ENCODE measurements at regions not wholly inside any gene's neighbourhood (a gene's known extent, or its start where the extent isn't known, plus 50 kb on each side); places are given as distances from the start of the nearest gene placed in this dataset.

DNA sequence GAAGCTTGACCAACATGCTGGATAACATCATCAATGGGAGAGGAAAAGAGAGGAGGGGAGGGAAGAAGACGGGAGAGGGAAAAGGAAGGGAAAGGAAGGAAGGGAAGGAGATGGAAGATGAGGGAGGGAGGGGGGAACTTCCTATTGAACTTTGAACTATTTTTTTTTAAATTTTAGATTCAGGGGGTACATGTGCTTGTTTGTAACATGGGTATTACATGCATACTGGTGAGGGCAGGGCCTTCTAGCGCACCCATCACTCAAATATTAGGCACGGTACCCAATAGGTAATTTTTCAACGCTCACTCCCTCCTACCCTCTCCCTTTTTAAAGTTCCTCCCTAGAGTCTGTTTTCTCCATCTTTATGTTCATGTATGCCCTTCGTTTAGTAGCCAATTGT is 383.2 kb upstream of the XYLT1 start:
- no peak for DNase-seq (ENCODE audit: low spot score)

DNA sequence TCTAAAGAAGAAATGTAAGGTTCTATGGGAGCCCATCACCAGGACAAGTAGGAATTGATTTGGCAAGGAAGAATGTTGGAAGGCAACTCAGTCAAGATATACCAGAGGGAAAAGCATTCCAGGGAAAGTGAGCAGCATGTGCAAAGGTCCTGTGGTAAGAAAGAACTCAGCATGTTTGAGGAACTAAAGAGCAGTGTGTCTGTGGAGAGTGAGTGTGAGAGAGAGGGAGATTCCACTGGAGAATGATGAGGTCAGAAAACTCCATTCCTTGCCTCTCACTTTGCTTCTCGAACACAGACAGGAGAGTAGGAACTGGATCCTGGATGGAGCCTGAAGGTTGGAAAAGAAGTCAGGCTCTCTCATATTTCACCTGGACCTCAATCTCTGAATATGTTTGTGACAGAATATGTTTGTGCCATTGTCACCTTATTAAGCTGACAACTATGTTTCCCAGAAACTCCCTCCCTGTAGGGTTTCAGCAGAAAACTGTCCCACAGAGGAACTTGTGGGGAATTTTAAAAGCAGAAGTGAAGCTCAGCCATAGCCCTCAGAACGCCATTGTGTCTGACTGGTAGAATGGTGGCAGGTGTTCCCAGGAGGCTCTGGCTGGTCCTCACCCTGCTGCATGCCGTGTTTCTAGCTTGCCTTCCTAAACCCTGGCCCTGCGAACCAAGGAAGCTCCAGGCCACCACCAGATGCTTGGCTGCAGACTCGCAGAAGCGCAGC is 382.4 kb upstream of the XYLT1 start:
- DNase-seq (ENCODE audit: low spot score), result no peak

DNA sequence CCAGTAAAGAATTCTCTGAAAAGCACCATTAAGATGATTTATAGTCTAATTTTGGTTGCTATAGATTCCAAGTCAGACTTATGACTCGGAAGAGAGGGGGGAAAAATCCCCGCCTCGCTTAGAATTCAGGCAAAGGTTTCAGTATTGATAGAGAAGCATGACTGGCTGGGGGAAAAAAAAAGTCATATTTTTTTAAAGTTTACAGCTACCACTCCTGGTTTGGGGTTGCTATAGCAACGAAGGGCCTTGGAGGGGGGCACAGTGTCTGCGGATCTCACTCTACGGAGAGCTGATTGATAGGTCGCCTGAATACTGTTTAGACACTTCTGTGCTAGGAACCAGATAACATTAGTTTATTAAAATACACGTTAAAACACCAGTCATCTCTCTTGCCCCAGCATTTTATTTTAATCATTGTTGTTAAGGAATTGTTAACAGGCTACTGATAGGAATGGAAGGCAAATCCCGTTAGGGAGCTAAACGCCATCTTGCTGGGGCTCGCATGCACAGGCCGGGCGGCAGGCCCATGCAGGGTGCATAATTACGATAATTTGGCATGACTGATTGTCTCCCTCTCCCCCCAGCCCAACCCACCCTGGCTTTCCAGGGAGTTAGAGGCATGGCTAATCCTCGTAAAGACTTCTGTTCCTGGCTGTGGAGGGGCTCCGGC is 380.0 kb upstream of the XYLT1 start:
- DNase-seq (ENCODE audit: low spot score), result no peak

DNA sequence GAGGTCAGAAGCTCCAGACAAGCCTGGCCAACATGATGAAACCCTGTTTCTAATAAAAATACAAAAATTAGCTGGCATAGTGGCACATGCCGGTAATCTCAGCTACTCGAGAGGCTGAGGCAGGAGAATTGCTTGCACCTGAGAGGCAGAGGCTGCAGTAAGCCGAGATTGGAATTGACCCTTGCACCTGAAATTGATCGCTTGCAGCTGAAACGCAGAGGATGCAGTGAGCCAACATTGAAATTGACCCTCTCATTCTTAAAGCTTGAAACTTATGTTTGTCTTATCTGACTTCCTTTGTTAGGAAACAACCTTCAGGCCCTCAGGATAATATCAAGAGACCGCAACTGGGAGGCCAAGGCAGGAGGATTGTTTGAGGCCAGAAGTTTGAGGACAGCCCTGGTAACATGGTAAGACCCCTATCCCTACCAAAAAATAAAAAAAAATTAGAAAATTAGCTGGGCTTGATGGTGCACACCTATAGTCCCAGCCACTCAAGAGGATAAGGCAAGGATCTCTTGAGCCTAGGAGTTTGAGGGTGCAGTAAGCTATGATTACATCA is 376.6 kb upstream of the XYLT1 start:
- DNase-seq (ENCODE audit: low spot score), result no peak

DNA sequence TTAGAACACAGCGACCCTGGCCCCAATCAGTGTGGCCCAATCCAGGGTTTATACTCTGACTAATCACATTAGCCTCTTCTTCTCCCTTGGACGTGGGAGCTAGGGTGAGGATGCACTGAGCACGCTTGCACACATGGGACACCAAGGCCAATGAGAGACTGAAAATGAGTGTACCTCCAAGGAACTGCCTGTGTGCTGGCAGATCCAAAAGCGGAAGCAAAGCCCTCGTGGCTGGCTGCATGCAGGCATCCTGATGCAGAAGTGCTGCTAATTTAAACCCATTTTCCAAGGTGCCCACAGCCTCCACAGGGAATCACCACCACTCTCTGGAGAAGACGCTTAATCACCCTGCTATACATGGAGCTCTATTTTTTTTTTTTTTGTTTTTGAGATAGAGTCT is 375.3 kb upstream of the XYLT1 start:
- no peak for DNase-seq (ENCODE audit: low spot score)

DNA sequence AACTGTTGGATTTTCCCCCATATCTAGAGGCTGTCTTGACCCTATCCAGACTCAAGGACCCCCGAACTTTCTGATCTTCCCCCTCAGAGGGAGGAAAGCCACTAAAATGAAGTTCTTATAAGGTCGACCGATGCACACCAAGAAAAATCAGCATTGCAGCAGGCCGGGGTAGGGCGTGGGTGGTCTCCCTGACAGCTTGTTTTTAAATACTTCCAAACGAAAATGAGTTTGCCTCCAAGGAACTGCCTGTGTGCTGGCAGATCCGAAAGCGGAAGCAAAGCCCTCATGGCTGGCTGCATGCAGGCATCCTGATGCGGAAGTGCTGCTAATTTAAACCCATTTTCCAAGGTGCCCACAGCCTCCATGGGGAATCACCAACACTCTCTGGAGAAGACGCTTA is 374.3 kb upstream of the XYLT1 start:
- DNase-seq (ENCODE audit: low spot score), result no peak

DNA sequence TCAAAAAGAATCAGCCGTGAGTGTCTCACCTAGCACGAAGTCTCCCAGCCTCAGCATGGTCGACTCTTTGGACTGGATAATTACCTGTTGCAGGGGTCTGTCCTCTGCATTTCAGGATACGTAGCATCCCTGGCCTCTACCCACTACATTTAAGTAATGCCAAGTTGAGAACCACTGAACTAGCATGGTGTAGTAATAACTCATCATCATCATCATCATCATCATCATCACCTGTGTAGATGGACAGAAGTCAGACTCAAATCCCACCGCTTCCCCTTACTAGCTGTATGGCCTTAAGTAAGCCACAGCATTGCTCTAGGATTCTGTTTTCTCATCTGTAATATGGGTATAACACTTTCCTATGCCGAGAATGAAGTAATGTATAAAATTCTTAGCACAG is 373.1 kb upstream of the XYLT1 start:
- no peak for DNase-seq (ENCODE audit: low spot score)

DNA sequence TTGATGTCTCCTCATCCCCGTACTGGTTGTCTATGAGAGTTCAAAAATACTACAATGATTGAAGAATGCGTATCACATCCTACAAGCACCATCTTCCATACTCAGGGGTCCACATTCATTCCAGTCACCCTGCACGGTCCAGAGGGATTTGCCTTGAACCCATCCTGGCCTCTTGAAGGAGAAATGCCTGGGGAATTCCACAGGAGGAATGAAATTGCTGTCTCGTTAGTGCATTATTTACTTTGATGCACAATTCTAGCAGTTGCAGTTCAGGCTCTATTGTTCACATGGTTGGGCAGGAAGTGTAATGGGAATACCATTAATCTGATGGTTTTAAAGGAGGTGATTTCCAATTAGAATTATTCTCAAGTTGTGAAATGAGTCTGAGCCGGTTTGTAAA is 369.1 kb upstream of the XYLT1 start:
- DNase-seq (ENCODE audit: low spot score), result no peak

DNA sequence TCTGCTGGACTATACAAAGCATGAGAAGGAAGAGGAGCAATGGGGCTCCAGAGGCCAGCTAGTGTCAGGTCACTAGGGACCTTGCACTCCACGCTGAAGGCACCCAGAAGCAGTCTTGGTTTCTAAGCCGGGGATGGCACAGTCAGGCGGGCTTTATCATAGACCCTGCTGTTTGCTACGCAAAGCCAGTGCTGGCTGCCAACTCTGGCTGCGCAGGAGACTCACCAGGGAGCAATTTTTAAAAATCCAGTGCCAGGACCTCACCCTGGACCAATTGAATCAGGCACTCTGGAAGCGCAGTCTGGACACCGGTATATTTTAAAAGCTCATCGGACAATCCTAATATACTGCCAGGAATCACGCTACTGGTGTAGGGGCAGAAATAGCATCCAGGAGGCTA is 368.5 kb upstream of the XYLT1 start:
- no peak for DNase-seq (ENCODE audit: low spot score)

DNA sequence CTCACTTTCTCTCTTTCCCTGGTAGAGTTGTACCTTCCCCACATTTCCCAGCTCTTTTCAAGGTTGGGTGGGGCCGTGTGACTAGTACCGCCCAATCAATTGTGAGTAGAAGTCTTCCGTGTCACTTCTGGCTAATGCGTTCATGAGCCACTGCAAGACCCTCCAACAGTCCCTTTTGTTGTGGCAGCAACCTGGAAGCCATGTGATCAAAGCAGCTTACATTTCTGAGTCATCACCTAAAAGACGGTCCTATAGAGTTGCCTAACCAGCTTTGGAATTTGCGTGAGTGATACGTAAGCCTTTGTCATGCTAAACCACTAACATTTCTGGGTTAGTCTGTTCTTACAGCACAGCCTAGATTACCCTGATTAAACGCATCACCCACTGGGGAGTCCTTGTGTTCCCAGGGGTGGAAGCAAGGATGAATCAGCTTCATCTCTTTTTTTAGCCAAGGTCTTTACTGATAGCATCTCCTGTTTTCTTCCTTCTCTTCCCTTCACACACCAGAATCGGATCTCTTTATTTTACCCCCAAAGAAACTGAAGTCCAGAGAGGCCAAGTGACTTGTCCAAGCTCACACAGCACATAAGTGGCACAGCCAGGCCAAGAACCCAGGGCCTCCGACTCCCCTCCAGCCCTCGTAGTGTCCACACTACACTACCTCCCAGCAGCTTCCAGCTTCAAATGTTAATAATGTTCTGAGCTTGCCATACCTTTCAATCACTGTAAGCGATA is 366.3 kb upstream of the XYLT1 start:
- peak; percentile 87 for DNase-seq (ENCODE audit: low spot score)

DNA sequence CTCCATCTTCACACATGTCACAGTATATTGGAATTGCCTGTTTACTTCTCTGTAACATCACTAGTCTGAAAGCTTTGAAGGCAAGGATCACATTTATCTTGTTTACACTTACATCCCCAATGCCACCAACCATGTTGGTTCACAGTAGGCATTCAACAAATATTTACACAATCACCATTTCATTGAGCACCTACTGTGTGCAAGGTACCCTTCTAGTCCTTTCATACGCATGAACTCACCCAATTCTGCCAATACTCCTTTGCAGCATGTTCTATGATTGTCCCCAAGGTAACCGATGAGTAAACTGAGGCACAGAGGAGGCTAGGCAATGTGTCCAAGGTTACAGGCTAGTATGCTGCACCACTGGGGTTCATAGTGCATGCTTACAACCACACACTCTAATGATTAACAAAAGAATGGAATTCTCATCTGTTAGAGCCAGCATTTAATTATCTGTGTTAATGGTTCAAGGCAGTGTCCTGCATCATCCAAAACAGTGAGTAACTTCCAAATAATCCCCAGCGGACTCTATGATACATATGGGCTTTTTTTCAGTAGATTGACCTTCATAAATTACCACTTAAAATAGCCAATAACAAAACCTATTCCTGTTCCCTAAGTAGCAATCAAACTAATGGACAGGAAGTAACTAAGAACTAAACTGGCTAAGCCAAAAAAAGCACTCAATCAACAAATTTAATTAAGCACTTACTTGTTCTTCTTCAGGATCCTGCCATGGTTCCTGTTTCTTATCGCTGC is 364.5 kb upstream of the XYLT1 start:
- DNase-seq (ENCODE audit: low spot score), result no peak

DNA sequence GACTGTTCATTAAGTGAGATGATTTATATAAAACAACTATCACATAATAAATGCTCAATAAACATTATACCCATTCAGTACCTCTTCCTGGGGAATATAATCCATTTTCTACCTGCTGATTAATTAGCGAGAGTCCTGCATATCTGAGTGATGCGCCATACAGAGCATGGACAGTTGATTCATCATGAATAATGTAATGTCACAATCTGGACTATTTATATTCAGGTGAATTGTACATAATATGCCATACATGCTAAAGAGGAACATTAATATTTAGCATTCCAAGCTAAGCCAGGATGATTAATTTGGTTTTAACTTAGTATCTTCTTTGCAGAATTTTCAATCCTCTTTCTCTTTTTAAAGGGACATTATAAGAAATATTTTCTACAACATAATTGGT is 362.0 kb upstream of the XYLT1 start:
- DNase-seq (ENCODE audit: low spot score), result no peak

DNA sequence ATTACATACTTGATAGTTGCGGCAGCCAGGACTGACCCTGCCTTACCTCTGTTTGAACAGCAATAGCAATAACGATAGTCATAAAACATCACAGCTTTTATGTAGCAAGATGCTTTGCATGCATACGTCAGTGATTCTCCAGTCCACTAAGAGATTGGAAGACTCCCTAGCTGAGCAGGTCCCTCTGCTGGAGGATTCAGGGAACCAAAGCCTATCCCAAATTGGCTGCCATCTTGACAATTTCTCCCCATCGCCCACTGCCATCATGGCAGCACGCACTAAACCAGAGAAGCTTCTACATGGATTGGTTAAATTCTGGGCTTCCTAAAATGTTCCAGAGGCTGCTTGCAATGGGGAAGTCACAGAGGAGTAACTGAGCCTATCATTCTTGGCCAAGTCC is 360.6 kb upstream of the XYLT1 start:
- no peak for DNase-seq (ENCODE audit: low spot score)

DNA sequence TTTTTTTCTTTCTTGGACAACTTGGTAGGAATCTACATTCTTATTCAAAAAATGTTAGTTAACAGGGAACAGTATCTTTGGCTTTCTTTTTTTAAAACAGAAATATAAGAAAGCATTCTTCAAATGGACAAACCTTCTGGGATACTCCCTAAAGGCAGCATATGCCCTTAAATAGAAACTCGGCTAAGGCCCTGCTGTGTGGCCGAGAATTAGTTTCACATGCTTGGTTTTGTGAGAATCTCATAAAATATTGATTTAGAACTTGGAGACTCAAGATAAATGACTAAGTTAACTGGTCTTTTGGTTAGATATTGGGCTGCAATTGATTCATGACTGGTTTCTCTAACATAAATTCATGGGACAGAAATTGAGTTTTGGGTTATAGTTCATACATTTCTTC is 359.9 kb upstream of the XYLT1 start:
- no peak for DNase-seq (ENCODE audit: low spot score)

DNA sequence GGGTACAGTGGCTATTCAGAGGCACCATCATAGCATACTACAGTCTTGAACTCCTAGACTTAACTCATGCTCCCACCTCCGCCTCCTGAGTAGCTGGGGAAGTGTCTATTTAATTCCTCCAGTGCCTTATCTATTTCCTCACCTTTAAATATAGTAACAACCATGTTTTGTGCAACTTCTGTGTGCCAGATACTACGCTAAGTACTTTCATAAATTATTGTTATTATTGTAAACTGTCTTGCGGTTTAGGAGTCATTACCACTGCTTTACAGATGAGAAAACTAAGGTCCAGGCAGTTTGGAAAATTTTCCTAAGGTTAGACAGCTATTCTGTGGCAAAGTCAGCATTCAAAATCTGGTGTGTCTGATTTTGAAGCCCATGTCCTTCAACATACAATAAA is 359.1 kb upstream of the XYLT1 start:
- no peak for DNase-seq (ENCODE audit: low spot score)

DNA sequence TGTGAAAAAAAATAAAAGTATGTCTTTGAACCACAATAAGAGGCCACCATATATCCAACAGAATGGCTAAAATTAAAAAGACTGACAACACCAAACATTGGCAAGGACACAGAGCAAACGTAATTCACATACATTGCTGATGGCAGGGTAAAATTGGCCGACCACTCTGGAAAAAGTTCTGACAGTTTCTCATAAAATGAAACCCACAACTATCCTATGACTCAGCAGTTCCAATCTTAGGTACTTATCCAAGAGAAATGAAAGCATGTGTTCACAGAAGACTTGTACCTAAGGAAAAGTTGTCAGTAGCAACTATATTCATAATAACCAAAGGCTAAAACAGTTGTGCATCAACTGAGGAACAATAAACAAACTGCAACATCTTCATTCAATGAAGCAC is 357.3 kb upstream of the XYLT1 start:
- no peak for DNase-seq (ENCODE audit: low spot score)

DNA sequence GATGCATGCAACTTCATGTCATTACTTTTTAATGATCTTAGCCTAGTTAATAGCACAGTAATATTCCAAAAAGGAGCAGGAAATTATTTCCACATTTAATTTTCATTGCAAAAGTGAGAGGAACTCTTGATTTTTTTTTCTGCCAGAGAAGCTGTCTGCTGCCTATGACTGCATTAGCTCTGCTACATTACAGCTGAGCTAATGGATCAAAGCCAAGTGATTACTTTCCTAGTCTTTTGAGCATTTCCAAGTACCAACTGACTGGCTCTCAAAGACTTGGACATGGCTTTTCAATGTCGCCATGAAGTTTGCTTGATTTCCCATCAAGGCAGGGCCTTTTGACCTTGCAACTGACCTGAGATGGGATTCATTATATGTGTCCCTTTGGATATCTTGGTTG is 356.6 kb upstream of the XYLT1 start:
- DNase-seq (ENCODE audit: low spot score), result no peak

DNA sequence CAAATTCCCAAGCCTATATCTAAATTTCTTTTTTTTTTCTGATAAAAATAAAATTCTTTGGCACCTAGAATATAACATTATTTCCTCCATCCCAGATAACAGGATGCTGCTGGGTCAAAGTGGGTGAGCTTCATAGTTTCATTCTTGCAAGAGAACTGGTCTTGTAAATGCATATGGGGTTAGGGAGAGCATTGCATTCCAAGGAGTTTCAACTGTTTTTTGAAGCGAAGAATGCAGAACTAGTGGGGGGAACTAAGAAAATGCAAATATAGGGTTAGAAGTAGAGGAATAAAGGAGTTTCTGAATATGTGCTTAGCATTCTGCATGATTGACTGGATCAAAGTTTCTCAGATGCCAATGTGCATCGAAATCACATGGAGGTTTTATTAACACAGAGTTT is 347.2 kb upstream of the XYLT1 start:
- DNase-seq (ENCODE audit: low spot score), result no peak

DNA sequence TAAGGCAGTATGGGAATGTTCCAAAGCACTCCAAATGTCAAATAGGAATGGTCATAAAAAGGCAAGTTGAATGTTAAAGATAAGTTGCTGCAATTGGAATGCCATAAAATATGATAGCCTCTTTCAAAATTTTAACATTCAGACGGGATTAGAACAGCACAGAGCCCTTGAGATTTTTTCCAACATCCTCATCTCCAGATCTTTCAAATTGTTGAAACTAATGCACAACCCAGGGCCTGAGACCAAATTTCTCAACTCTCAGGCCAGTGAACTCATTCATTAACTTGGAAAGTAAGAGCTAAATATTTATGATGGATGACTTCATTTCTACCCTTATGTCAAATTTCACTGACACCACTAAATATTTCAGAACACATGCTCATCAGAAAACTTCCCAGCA is 346.5 kb upstream of the XYLT1 start:
- no peak for DNase-seq (ENCODE audit: low spot score)

DNA sequence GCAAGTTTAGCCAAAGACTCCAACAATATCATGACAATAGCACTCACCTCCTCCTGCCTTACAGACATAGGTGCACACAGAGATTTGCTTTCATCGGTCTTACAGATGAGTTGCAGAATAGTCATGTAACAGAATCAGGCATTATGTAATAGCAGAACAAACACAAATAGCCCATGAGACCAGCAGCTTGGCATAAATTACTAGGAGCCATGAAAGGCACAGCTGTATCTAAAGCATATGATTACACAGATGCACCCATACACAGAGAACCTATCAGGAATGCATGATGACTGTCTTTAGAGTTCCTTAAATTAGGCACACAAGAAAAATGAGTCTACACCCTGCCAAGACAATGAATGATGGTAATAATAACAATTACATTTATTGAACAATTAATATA is 342.0 kb upstream of the XYLT1 start:
- no peak for DNase-seq (ENCODE audit: low spot score)

DNA sequence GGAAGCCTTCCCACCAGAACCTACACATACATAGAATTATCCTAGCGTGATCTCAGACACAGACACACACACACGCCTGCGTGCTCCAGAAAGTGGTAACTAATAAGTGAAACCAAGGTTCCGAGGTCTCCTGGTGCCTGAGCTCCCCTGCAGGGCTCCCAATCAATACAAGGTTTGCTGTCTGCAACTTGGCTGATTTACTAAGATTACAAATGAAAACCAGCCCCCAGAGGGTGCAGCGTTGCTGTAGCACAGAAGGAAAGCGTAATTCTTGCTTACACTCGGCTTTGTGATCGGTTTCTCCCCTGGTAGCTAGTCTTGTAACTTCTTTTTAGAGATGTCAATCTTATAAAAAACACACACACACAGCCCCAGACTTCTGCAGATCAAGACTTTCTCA is 334.1 kb upstream of the XYLT1 start:
- DNase-seq (ENCODE audit: low spot score), result no peak

DNA sequence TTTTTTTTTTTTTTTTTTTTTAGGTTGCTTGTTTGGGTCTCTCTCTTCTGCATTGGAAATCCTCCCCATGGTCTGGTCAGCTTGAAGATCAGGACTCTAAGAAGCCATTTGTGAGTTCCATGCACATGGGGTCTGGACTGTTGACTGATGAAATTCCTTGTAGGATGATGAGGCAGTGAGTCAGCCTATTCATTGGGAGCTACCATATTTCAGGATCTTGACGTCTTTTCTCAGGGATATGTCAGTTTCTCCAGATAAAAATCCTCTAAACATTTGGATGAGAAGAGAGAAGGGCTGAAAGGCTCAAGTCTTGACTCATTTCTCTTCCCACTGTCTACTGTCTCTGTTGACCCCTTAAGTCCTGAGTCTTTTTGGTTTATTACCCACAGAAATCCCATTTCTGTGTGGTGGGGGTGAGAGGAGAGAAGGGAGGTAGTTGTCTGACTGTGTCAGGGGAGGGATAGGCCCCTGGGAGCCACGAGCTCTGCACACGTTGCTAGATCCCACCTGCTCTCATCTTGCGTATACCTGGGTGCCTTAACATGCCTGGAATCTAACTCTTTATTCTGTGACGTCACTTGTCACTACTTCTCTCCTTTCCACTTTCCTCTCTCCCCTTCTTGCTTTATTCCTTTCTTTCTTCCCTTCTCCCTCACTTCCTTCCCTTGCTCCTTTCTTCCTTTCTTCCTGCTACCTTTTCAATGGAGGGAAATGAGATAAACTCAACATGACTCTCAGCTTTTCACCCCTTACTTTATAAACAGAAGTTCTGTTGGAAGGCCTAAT is 333.1 kb upstream of the XYLT1 start:
- DNase-seq (ENCODE audit: low spot score), result peak; percentile 1

All from SW480 (cell line).